Trophoblast cell (in vitro differentiated cells and primary cell): ENCODE measurements at regions not wholly inside any gene's neighbourhood (a gene's known extent, or its start where the extent isn't known, plus 50 kb on each side); places are given as distances from the start of the nearest gene placed in this dataset.

Experiments used
- DNase-seq, 2 donors: peaks; one replicate each; pipeline ENCODE4 v3.0.0-alpha.2; 2016
- H2AFZ ChIP-seq: 2 replicates; pipeline ENCODE4 v1.6.1; 2013; ENCODE audit warnings: low read length, moderate library complexity, mild to moderate bottlenecking; ENCODE audit not compliant: insufficient read depth, poor library complexity
- H2AK5ac ChIP-seq: 2 replicates; pipeline ENCODE4 v1.6.1; 2013; ENCODE audit warnings: mild to moderate bottlenecking, low read length
- H2BK120ac ChIP-seq: 2 replicates; pipeline ENCODE4 v1.6.1; 2013; ENCODE audit warnings: low read length, mild to moderate bottlenecking, moderate library complexity; ENCODE audit not compliant: insufficient read depth, poor library complexity
- H2BK12ac ChIP-seq: 2 replicates; pipeline ENCODE4 v1.6.1; 2013; ENCODE audit warnings: mild to moderate bottlenecking, low read length, moderate library complexity
- H2BK5ac ChIP-seq: 2 replicates; pipeline ENCODE4 v1.6.1; 2013; ENCODE audit warnings: low read length, low read depth, moderate library complexity, mild to moderate bottlenecking; ENCODE audit not compliant: poor library complexity
- H3K14ac ChIP-seq: 2 replicates; pipeline ENCODE4 v1.6.1; 2013; ENCODE audit warnings: mild to moderate bottlenecking, low read length
- H3K18ac ChIP-seq: 2 replicates; pipeline ENCODE4 v1.6.1; 2013; ENCODE audit warnings: mild to moderate bottlenecking, low read length
- H3K23ac ChIP-seq: 2 replicates; pipeline ENCODE4 v1.6.1; 2013; ENCODE audit warnings: low read length
- H3K27ac ChIP-seq: 2 replicates; pipeline ENCODE4 v1.5.1; 2013; ENCODE audit warnings: low read depth, mild to moderate bottlenecking, inconsistent platforms, low read length, moderate library complexity
- H3K27me3 ChIP-seq: 2 replicates; pipeline ENCODE4 v1.6.1; 2013; ENCODE audit warnings: inconsistent platforms, mild to moderate bottlenecking, low read length, moderate library complexity; ENCODE audit not compliant: insufficient read depth
- H3K36me3 ChIP-seq, 2 experiments: 1 replicate in 1 of 2; 2 replicates in 1 of 2; pipeline ENCODE4 v1.6.1; 2013; ENCODE audit warnings: low read length in 2 of 2, mild to moderate bottlenecking in 2 of 2, moderate library complexity in 1 of 2; ENCODE audit not compliant: insufficient read depth in 2 of 2, control insufficient read depth in 1 of 2
- H3K4ac ChIP-seq: 2 replicates; pipeline ENCODE4 v1.6.1; 2013; ENCODE audit warnings: low read depth, mild to moderate bottlenecking, low read length, moderate library complexity
- H3K4me1 ChIP-seq, 2 experiments: 1 replicate in 1 of 2; 2 replicates in 1 of 2; pipeline ENCODE4 v1.6.1; 2013; ENCODE audit warnings: low read length in 2 of 2, mild to moderate bottlenecking in 2 of 2, moderate library complexity in 1 of 2; ENCODE audit not compliant: insufficient read depth in 2 of 2, control insufficient read depth in 1 of 2
- H3K4me2 ChIP-seq: 2 replicates; pipeline ENCODE4 v1.6.1; 2013; ENCODE audit warnings: inconsistent platforms, mild to moderate bottlenecking, low read length, moderate library complexity
- H3K4me3 ChIP-seq: 2 replicates; pipeline ENCODE4 v1.5.1; 2013; ENCODE audit warnings: mild to moderate bottlenecking, low read depth, low read length, inconsistent platforms
- H3K79me1 ChIP-seq: one replicate; pipeline ENCODE4 v1.6.1; 2013; ENCODE audit warnings: low read length
- H3K79me2 ChIP-seq: 2 replicates; pipeline ENCODE4 v1.6.1; 2013; ENCODE audit warnings: low read length, mild to moderate bottlenecking; ENCODE audit not compliant: control insufficient read depth, insufficient read depth, poor library complexity
- H3K9ac ChIP-seq: 2 replicates; pipeline ENCODE4 v1.6.1; 2013; ENCODE audit warnings: mild to moderate bottlenecking, low read length
- H3K9me3 ChIP-seq: 2 replicates; pipeline ENCODE4 v1.6.1; 2013; ENCODE audit warnings: low read depth, mild to moderate bottlenecking, control low read depth, inconsistent platforms, low read length; ENCODE audit not compliant: insufficient read depth
- H4K12ac ChIP-seq: 2 replicates; pipeline ENCODE4 v1.6.1; 2013; ENCODE audit warnings: low read depth, mild to moderate bottlenecking, low read length, moderate library complexity
- H4K8ac ChIP-seq: 2 replicates; pipeline ENCODE4 v1.6.1; 2013; ENCODE audit warnings: low read depth, mild to moderate bottlenecking, low read length, moderate library complexity
- H4K91ac ChIP-seq: one replicate; pipeline ENCODE4 v1.6.1; 2013; ENCODE audit warnings: low read depth, mild to moderate bottlenecking, low read length, moderate library complexity
- WGBS: extraction: QIAGEN DNeasy Blood & Tissue Kit; methylation state at CpG from one replicate; pipeline ENCODE4 v1.1.7; 2013; ENCODE audit warnings: missing lambda C conversion rate; ENCODE audit not compliant: insufficient read length, insufficient coverage; ENCODE audit errors: extremely low coverage; 5-methylcytosine and 5-hydroxymethylcytosine counted together

- Histone ChIP-seq H3K4me2 (no peak overlapping the region), H3K23ac (no peak overlapping the region), H3K4ac (no peak overlapping the region), H3K79me2 (no peaks in the 10 kb centered on the region), H2AK5ac (no peak overlapping the region), H3K79me1 (no peaks in the 10 kb centered on the region), H3K14ac (no peak overlapping the region), H3K9ac (no peak overlapping the region), H3K9me3 (peaks cover 5% of the 10 kb centered on the region), H3K4me1 (no peaks in the 10 kb centered on the region), H2BK12ac (no peak overlapping the region), H3K4me3 (no peak overlapping the region), H2AFZ (no peak overlapping the region), H2BK120ac (no peak overlapping the region), H4K12ac (no peak overlapping the region), H3K18ac (no peak overlapping the region), H2BK5ac (no peak overlapping the region), H3K27me3 (no peaks in the 10 kb centered on the region), H4K91ac (no peak overlapping the region), H3K36me3 (peaks cover 7 to 9% of the 10 kb centered on the region in 2 experiments), H4K8ac (no peak overlapping the region), H3K27ac (no peak overlapping the region)
- no CpG with 5 or more reads among the region's 11 CpGs for WGBS
- DNase-seq: no peak
Observed at GRCh38 chr11:70951139-70951804, 301.1 kb downstream of the SHANK2 start.

GRCh38 chr11:70952191-70952590 lies 300.2 kb downstream of the SHANK2 start:
- Histone ChIP-seq H3K9me3 (peaks cover 5% of the 10 kb centered on the region), H4K91ac (no peak overlapping the region), H3K23ac (no peak overlapping the region), H3K18ac (no peak overlapping the region), H3K79me2 (no peaks in the 10 kb centered on the region), H3K4me2 (no peak overlapping the region), H4K8ac (no peak overlapping the region), H2BK120ac (no peak overlapping the region), H3K36me3 (peaks cover 7 to 9% of the 10 kb centered on the region in 2 experiments), H3K4me1 (no peaks in the 10 kb centered on the region), H3K4me3 (no peak overlapping the region), H2BK5ac (no peak overlapping the region), H3K27me3 (no peaks in the 10 kb centered on the region), H3K79me1 (no peaks in the 10 kb centered on the region), H3K27ac (no peak overlapping the region), H3K4ac (no peak overlapping the region), H2BK12ac (no peak overlapping the region), H4K12ac (no peak overlapping the region), H2AK5ac (no peak overlapping the region), H2AFZ (no peak overlapping the region), H3K14ac (no peak overlapping the region), H3K9ac (no peak overlapping the region)
- no peak for DNase-seq
- no CpG with 5 or more reads among the region's 8 CpGs for WGBS

- Histone ChIP-seq H3K23ac (no peak overlapping the region), H4K8ac (no peak overlapping the region), H3K18ac (no peak overlapping the region), H4K12ac (no peak overlapping the region), H2AK5ac (no peak overlapping the region), H3K79me2 (no peaks in the 10 kb centered on the region), H3K27me3 (no peaks in the 10 kb centered on the region), H2BK12ac (no peak overlapping the region), H4K91ac (no peak overlapping the region), H3K4me2 (no peak overlapping the region), H3K4me3 (no peak overlapping the region), H3K27ac (no peak overlapping the region), H3K9ac (no peak overlapping the region), H3K4me1 (no peaks in the 10 kb centered on the region), H3K36me3 (peaks cover 7 to 9% of the 10 kb centered on the region in 2 experiments), H2AFZ (no peak overlapping the region), H2BK120ac (no peak overlapping the region), H3K79me1 (no peaks in the 10 kb centered on the region), H3K4ac (no peak overlapping the region), H3K9me3 (peaks cover 5% of the 10 kb centered on the region), H3K14ac (no peak overlapping the region), H2BK5ac (no peak overlapping the region)
- WGBS: no CpG with 5 or more reads among the region's 6 CpGs
- no peak for DNase-seq
Observed at GRCh38 chr11:70953720-70954119, 298.7 kb downstream of the SHANK2 start.

- H4K12ac ChIP-seq: no peak overlapping the region
- no peaks in the 10 kb centered on the region for H3K79me2 ChIP-seq
- no peaks in the 10 kb centered on the region for H3K4me1 ChIP-seq
- no peak overlapping the region for H3K14ac ChIP-seq
- no peak overlapping the region for H4K91ac ChIP-seq
- no peak for DNase-seq
- H3K27ac ChIP-seq: no peak overlapping the region
- no peak overlapping the region for H3K9ac ChIP-seq
- H3K27me3 ChIP-seq: no peaks in the 10 kb centered on the region
- peaks cover 7 to 9% of the 10 kb centered on the region in 2 experiments for H3K36me3 ChIP-seq
- WGBS: no CpG with 5 or more reads among the region's 10 CpGs
- no peak overlapping the region for H2BK5ac ChIP-seq
- no peak overlapping the region for H4K8ac ChIP-seq
- no peak overlapping the region for H3K23ac ChIP-seq
- H3K4me3 ChIP-seq: no peak overlapping the region
- no peak overlapping the region for H2BK120ac ChIP-seq
- H3K4me2 ChIP-seq: no peak overlapping the region
- H2AK5ac ChIP-seq: no peak overlapping the region
- H2AFZ ChIP-seq: no peak overlapping the region
- no peak overlapping the region for H2BK12ac ChIP-seq
- H3K79me1 ChIP-seq: no peaks in the 10 kb centered on the region
- no peak overlapping the region for H3K4ac ChIP-seq
- H3K18ac ChIP-seq: no peak overlapping the region
- peaks cover 5% of the 10 kb centered on the region for H3K9me3 ChIP-seq
Observed at GRCh38 chr11:70954471-70954870, 297.9 kb downstream of the SHANK2 start.
